Gastrocnemius medialis (tissue), 4 donors: ENCODE measurements at regions not wholly inside any gene's neighbourhood (a gene's known extent, or its start where the extent isn't known, plus 50 kb on each side); places are given as distances from the start of the nearest gene placed in this dataset.

Experiments
- CTCF ChIP-seq, 5 experiments: fragments of 450-650 bp in 3 of 5; fragments of 200-600 bp in 2 of 5; sonication (generic) in 2 of 5; IDR thresholded peaks in 4 of 5; conservative IDR thresholded peaks in 1 of 5; 1 replicate in 4 of 5; 2 replicates in 1 of 5; pipeline ENCODE4 v1.5.1; 2016 to 2019; ENCODE audit warnings: antibody characterized with exemption in 5 of 5, mild to moderate bottlenecking in 3 of 5, moderate library complexity in 3 of 5
- POLR2A ChIP-seq, 2 donors: fragments of 450-650 bp; IDR thresholded peaks; one replicate each; pipeline ENCODE4 v1.6.1; 2017; ENCODE audit warnings: antibody characterized with exemption in 2 of 2, mild to moderate bottlenecking in 2 of 2, moderate library complexity in 2 of 2

- no peak for TF ChIP-seq CTCF (IDR thresholded peaks at IDR 0.05 in 4 of 5, conservative IDR thresholded peaks at IDR 0.05 in 1 of 5)
- no peak for TF ChIP-seq POLR2A (IDR thresholded peaks at IDR 0.05)
Measured at GRCh38 chr5:40171971-40172370, 507.7 kb upstream of the PTGER4 start.
